CD4-positive, alpha-beta T cell treated with Interleukin-1 beta for 1 hour (primary cell): ENCODE measurements at regions not wholly inside any gene's neighbourhood (a gene's known extent, or its start where the extent isn't known, plus 50 kb on each side); places are given as distances from the start of the nearest gene placed in this dataset.
"Not testable (repeated sequence)": the region's sequence is repeated elsewhere in the genome, so short reads cannot be mapped to it uniquely, and the experiment has no call there.

ENCODE experiments used
- DNase-seq, 2 donors: peaks; one replicate each; pipeline ENCODE4 v3.0.0-alpha.2; 2020 to 2022

DNA sequence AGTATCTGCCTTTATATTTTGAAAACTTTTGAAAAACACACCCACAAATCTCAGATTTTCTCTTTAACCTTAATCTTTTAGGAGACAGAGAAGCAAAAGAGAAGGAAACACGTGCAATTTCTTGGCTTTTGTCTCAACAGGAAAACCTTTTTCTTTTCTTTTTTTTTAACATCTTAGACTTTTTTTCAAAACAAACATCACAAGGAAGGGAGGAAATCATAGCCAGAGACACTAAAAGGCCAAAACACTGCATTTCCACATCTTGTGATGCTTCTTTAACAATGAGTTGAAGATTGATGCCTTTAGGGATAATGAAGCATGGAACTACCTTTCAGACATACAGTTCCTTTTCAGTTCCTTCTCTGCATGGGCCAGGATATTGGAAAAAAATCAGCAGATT lies 136.6 kb upstream of the NRBF2 start:
- DNase-seq: no peak

DNA sequence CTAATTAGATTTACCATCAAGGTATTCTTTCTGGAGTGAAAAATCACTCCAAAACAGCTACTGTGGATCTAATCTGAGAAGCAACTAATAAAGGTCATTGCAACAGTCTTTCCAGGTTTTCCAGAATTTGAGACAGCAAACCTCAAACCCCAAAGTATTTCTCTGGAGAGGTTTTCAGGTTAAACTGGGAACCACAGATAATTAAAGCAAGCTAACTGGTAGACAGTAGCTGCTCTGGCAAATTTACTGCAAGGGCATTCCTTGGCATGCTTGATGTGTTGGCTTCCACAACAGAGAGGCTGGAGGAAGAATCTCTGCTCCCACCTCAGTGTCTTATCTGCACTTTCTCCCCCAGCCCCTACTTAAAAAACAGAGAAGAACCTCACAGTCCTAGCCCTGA lies 140.0 kb upstream of the NRBF2 start:
- no peak for DNase-seq

DNA sequence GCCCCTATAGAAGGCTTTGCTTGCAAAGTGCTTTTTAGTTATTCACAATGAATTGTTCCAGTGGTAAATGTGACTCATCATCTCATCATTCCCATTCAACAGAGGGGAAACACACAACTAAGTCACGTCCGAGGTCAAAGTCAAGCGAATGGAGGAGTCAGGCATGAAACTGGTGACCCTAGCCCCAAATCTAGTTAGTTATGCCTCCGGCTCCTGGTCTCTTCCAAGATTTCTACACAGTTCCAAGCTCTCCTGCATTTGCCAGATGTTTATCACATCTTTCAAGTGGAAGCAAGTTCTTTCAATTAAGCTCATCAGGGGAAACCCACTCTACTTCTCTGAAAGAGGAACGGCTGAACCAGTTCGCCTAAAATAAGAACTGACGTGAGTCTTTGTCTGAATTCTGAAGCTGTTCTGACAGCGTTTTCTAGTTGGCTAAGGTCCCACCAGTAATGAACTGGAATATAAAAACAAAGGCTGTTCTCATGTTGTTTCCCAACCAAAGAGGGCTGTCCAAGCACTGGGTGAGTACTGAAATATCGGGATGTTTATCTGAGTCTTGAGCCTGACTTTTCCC lies 140.9 kb upstream of the NRBF2 start:
- no peak for DNase-seq

DNA sequence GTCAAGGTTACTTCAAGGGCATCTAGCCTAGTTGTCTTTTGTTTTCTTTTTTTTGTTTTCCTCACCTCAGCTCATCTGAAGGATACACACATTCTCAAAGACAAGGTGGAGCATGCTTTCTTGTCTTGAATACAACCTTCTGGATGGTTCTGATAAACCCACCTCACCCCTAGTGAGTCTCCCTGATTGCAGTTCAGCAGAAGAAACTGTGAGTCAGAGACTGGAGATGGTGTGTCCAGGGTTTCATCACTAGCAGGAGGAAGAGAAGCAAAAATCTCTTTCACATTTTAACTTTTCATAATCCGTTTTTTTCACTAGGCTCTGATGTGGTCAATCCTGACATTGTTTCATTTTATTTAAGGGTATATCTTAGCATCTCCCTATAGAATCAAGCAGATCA lies 143.0 kb upstream of the NRBF2 start:
- no peak for DNase-seq

DNA sequence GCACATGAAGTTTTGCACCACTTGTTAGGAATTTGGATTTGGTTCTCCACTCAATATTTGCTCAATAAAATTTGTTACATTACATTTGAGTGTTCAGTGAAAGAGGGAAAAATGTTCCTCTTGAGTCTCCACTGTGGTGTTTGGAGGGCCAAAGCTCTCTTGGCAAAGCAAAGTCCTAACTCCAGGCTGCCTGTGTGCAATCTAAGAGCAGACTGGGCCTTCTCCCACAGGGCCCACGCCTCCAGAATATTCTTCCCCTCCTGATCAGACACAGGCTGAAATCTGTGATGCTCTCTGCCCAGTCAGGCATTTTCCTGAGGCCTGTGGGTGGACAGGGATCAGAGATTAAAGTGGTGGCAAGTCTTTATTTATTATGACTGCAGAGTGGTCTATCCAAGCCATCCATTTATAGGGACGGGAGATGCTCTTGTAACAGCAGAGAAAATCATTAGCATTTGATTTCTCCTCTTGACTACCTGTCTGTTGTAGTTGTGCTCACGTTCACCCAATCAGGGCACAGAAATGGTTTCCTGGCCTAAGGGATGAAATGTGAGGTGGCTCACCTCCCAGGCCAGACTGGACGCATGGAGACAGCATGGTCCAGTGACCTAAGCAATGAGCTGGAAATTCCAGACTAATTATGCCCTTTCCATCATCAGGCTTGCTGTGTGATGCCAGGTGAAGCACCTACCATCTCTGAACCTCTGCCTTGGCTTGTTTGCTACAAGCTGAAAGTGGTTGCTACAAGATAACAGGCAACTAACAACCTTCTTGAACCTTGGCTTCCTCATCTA lies 147.1 kb upstream of the NRBF2 start:
- DNase-seq: no peak

DNA sequence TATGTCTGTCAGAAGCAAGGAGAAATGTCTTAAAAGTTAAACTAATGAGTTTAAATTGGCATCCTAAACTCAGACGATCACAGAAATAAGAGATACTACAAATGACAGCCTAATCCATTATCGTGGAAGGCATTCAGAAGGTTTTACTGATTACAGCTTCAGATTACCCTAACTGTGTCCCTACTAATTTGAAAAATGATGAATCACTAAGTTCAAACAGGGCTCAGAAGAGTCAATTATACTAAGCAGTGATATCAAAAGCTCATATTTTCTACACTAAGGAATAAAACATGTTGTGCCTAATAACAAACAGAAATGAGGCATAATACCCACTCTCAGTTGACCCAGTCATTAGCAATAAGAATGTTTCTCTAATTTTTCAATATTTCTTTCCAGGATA lies 152.0 kb upstream of the NRBF2 start:
- DNase-seq: no peak

DNA sequence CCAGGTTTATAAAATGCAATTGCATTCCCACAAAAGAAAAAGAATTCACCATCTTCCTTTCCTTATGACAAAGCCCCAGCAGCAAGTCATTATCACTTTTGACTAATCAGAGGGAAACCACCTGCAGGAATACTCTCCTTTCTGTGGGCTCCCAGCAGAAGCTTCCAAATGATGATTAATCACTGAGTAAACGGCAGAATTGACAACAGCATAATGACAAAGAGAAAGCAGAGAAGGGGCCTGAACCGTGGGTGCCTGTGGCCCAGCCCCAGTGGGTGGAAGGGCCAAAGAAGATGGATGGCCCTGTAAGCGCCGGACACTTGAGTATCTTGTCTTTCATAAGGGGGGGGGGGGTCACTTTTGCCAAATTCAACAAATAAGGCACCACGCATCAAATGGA lies 152.4 kb upstream of the NRBF2 start:
- DNase-seq: no peak

DNA sequence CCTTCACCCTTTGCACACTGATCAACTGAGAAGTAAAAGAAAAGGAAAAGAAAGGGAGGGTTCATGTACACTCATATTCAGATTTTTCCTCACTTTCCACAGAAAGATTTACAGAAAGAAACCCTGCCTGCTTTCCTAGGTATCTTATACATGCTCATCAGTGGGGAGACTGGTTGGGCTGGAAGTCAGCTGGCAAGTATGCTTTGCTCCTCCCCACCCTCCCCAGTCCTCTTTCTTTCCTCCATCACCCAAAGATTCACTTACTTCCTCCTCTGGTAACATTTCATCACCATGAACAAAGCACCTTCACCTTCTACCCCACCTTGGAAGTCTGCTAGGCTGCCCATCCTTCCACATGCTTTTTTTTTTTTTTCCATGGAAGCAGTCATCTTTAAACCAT lies 153.2 kb upstream of the NRBF2 start:
- no peak for DNase-seq

DNA sequence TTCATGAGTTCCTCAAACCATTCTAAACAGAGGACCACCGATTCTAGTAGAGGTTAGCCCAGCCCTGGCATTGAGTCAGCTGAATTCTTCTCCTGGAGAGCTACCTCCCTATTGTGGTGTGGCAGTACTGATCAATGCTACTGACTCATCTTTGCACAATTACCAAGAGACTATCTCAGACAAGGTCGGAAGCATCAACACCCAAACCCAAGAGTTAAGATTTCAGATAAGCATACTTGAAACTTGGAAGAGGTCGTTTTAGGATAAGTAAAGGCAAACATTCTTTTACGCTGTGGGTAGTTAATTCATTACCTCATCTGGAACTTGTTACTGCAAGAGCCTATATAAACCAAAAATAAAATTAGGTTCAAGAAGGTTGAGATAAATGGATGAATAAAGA lies 154.6 kb upstream of the NRBF2 start:
- DNase-seq: no peak

DNA sequence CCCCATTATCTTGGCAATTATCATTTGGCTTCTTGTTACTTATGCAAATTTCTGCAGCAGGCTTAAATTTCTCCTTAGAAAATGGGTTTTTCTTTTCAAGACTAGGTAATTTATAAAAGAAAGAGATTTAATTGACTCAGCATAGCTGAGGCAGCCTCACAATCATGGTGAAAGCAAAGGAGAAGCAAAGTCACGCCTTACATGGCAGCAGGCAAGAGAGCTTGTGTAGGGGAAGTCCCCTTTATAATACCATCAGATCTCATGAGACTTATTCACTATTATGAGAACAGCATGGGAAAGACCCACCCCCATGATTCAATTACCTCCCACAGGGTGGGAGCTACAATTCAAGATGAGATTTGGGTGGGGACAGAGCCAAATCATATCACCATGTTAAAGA lies 158.3 kb upstream of the NRBF2 start:
- not testable (repeated sequence) for DNase-seq

DNA sequence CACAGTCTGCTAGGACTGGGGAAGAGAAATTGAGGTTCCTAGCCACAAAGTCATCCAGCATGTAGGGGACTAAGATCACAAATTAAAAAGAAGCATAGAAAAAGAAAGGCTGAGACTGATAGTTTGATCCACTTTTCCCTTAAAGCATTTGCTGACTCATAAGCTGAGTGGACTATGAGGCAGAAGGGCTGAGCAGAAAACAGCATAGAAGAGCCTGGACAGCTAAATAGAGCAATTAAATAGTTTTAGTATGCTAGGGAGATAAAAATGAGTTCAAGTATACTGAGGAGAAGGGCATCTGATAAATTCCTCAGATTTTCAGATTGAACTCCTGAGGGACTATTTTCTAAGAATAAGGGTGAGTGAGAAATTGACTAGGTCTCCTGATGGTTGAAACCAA lies 155.9 kb upstream of the EGR2 start:
- DNase-seq: no peak

DNA sequence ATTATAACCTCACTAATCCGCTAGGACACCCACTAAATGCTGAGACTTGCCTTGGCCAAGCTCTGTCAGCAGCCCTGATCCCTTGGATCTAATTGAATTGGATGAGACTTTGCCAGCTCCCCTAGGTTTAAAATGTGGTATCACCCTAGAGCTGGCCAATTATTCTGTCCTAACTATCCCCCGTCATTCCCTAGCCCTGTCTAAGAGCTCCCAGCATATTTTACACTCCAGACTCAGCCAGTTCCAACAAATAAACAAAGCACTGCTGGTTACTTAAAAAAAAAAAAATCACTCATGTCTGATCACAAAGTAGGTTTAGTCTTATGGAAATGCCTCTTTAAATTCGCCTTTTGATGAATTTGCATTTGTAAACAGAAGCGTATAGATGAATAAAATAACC lies 147.9 kb upstream of the EGR2 start:
- no peak for DNase-seq

DNA sequence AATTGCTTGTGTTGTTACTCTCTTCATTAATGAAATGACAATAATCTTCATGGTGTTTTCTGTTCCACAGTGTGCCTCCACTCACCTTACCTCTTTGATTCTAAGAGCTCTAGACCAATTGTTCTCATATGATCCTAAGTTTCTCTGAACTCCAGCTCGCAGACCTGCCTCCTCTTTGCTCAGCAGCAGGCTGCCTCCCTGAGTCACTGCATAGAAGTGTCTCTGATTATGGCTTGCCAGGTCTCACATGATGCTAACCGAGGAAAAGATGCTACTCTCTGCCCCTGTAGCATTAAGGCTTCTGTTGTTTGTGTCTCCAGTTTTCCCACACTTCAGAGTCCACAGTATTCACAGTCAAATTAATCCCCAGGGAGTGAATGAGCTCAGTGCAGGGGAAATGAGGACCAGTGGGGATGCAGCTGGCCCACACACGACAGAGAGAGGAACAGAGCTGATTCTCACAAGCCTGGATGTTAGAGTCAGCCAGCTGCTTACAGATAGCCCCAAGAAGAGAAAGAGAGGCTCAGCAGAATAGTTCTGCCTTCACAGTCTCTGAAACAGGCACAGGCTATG lies 145.9 kb upstream of the EGR2 start:
- DNase-seq: no peak

DNA sequence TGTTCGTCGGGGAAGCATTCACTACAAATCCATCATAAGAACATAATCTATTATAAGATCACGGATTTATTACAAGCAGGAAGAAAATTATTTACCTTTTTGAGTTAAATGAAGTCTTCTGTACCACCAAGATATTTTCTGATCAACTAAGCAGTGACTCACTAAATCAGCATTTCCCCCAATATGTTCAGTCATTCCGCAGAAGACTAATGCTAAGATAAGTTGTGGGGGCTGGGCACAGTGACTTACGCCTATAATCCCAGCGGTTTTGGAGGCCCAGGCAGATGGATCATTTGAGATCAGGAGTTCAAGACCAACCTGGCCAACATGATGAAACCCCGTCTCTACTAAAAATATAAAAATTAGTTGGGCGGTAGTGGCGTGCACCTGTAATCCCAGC lies 144.2 kb upstream of the EGR2 start:
- no peak for DNase-seq

DNA sequence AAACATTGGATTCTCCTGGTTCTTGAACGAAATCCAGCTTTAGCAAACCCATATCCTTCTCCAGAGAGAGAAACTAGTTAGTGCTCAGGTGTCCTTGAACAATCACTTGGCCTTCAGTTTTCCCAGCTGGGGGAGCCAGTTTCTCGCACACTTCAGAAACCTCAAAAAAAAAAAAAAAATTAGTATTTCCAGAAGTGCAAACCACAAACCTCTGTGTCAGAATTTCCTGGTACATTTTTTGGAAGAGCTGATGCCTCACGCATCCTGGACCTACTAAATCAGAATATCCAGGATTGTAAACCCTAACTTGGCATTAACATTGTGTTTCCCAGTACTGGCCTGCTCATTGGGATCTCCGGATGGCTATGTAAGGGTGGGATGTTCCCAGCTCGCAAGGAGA lies 143.4 kb upstream of the EGR2 start:
- DNase-seq: no peak

DNA sequence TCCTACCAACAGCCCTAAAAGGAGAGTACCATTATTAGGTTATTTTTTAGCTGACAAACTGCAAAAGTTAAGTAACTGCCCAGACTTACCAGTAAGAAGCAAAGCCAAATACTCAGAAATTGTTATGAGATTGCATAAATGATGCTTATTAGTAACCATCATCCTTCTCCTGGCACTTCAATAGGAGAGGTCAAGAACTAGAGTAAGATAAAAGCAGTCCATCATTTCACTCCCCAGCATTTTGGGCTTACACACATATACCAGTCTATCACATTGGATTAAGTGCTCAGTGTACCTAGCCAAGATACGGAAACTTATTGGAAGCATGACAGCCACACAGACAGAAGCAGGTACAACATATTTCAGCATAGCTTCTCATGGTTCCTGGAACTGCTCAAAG lies 142.8 kb upstream of the EGR2 start:
- DNase-seq: no peak

DNA sequence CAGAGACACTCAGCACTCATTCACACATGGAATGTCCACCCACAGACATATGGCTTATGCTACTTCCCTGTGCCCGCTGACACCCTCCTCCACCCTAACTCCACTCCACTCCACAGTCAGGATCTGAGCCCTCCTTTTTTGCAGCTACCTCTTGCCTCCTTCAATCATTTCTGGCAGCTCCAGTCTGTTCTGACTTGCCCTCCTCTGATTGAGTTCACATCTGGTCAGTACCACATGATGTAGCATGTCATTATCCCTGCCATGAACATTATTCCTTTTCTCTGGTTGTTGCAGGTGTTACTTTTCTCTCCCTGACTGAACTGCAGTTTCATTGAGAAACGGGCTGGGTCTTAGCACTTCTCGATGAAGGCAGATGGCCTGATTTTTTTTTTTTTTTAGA lies 130.1 kb upstream of the EGR2 start:
- no peak for DNase-seq

DNA sequence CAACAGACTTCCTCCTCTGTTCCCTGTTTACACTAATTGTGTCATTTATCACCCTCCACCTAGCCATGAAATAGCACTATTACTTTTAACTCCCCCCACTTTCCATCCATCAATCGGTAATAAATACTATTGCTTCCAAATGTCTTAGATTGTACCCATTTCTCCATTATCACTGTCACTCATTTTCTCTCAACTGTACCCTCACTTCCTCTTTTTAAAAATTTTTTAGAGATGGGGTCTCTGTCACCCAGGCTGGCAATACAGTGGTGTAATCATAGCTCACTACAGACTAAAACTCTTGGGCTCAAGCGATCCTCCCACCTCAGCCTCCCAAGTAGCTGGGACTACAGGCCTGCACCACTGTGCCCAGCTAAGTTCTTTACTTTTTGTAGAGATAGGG lies 123.5 kb upstream of the EGR2 start:
- DNase-seq: no peak

DNA sequence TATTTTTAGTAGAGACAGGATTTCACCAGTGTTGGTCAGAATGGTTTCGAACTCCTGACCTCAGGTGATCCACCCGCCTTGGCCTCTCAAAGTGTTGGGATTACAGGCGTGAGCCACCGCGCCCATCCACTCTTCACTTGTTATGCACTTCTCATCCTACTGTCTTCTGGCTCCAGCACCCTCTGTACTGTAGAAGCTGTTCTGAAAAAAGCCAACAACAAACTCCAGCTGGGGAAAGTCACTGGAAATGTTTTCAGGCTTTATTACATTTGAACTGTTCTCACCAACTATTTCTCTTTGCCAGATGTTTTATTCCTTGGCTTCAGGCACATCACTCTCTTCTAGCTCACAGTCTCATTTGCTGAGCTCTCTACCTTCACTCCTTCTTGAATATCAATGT lies 122.5 kb upstream of the EGR2 start:
- DNase-seq: no peak

DNA sequence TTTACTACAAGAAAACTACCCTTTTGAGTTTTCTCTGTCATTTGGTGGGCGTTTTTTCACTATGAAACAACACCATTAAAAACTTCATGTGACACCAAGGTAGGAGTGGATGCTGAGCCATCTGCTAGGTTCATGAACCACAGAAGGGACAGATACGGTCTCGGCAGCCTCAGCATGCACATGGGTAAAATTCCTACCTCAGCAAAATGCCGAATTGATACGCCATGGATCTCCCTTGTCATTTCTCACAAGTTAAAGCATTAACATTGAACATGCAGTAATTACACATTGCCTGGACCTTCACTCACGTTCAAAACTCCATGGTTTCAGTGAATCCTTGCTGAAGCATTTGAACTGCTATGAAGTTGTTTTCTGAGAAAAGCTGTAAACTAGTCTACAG lies 121.5 kb upstream of the EGR2 start:
- DNase-seq: no peak

DNA sequence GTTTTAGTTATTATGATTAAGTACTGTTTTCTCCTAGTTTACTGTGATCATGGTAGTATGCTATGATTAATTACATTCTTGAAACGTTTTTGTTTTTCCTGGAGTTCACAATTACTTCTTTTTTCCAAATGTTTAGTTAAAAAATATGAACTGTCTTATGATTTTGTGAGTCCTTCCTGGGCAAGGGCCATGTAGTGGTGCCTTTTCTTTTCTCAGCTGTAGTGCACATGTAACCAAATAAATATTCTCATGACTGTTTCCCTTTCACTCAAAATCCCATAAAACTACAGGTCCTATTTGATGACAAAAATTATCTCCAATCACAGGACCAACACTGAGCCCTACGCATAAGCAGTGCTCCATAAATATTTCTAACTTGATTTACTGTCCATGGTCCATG lies 118.9 kb upstream of the EGR2 start:
- no peak for DNase-seq

DNA sequence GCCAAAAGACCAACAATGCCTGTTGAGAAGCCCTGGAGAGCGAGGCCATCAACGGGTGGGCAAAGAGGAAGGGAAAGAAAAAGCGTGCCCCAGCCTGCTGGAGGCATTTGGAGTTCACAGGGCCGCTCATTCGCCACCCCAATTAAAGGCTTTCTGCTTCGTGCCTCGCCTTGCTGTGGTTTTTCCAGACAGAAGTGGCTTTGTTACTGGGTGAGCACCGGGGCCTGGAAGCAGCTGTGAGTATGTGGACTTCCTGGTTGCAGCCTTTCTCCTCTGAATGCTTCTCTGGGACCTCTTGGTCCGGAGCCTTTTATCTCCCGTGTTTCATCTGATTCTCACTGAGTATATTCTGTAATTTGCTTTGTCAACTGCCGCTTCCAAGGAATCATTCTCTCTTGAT lies 118.1 kb upstream of the EGR2 start:
- no peak for DNase-seq

DNA sequence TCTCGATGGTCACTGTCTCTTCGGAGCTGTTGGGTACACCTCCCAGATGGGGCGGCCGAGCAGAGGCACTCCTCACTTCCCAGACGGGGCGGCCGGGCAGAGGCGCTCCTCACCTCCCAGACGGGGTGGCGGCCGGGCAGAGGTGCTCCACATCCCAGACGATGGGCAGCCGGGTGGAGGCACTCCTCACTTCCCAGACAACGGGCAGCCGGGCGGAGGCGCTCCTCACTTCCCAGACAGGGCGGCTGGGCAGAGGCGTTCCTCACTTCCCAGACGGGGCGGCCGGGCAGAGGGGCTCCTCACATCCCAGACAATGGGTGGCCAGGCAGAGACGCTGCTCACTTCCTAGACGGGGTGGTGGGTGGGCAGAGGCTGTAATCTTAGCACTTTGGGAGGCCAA lies 112.6 kb upstream of the EGR2 start:
- DNase-seq: not testable (repeated sequence)

DNA sequence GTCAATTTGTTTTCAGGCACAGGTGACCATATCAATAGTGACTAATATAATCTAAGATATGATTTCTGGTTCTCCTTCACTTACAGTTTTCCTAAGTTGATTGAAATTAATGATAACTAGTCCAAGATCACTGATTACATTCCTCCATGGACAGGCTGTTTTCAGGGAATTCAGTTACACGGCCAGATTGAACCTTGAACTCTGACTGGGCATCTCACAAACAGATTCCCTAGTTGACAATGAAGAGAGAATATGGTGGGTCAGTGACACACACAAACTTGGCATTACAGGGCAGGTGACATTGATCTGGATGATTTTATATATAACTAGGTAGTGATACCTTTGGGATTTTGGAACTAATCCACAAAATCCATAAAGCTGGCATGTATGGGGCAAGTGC lies 110.2 kb upstream of the EGR2 start:
- DNase-seq: no peak

DNA sequence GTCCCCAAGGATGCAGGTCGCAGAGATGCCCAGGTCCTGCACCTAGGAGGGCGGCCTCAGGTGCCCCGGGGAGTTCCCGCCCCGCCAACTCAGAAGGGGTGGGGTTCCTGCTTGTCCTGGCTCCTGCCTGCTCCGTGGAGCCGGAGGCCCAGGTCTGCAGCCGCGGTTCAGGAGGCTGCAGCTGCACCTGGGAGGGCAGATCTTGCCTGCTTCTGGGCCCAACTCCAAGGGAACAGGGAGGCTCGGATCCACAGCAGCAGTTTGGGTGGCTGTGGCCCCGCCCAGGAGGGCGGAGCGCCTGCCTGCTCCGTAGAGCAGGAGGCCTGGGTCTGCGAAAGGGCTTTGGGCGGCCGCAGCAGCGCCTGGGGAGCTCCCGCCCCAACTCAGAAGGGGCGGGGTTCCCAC lies 108.2 kb upstream of the EGR2 start:
- no peak for DNase-seq
